Mucosa of rectum (tissue), 2 donors: ENCODE measurements at regions not wholly inside any gene's neighbourhood (a gene's known extent, or its start where the extent isn't known, plus 50 kb on each side); places are given as distances from the start of the nearest gene placed in this dataset.

Source experiments
- H3K27ac ChIP-seq, 2 donors: one replicate each; pipeline ENCODE4 v1.7.0; 2013; ENCODE audit warnings: inconsistent platforms in 2 of 2, low read depth in 2 of 2, low read length in 2 of 2
- H3K27me3 ChIP-seq, 2 donors: one replicate each; pipeline ENCODE4 v1.7.0; 2013; ENCODE audit warnings: low read length in 2 of 2; ENCODE audit not compliant: control insufficient read depth in 2 of 2, insufficient read depth in 2 of 2
- H3K36me3 ChIP-seq, 2 donors: one replicate each; pipeline ENCODE4 v1.7.0; 2013; ENCODE audit warnings: low read length in 2 of 2; ENCODE audit not compliant: control insufficient read depth in 2 of 2, insufficient read depth in 2 of 2
- H3K4me1 ChIP-seq, 2 donors: one replicate each; pipeline ENCODE4 v1.7.0; 2013; ENCODE audit warnings: low read length in 2 of 2, mild to moderate bottlenecking in 1 of 2; ENCODE audit not compliant: control insufficient read depth in 2 of 2, insufficient read depth in 2 of 2
- H3K4me3 ChIP-seq, 2 donors: one replicate each; pipeline ENCODE4 v1.7.0; 2013; ENCODE audit warnings: low read length in 2 of 2
- H3K9ac ChIP-seq, 2 donors: one replicate each; pipeline ENCODE4 v1.7.0; 2013; ENCODE audit warnings: low read length in 2 of 2, low read depth in 1 of 2, mild to moderate bottlenecking in 1 of 2
- H3K9me3 ChIP-seq, 2 donors: one replicate each; pipeline ENCODE4 v1.7.0; 2013; ENCODE audit warnings: low read length in 2 of 2; ENCODE audit not compliant: control insufficient read depth in 2 of 2
- donor health status: healthy.
- donor health status: Normal muscosa, but diverticular disease.

DNA sequence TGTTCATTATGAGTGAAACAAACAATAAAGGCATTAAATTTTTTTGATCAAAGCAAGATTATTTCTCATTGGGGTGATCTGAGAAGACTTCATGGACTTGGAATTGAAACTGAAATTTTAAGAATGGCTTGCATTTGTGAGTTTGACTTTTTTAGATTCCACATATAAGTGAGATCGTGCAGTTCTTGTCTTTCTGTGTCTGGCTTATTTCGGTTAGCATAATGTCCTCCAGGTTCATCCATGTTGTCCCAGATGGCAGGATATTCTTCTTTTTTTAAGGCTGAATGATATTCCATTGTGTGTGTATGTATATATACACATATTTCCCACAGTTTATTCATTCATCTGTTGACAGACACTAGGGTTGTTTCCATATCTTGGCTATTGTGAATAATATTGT, 716.5 kb downstream of the PRELID2 start:
- no peaks in the 10 kb centered on the region for H3K27me3 ChIP-seq
- H3K36me3 ChIP-seq = no peaks in the 10 kb centered on the region
- no peaks in the 10 kb centered on the region for H3K4me1 ChIP-seq
- H3K27ac ChIP-seq = no peak overlapping the region
- no peak overlapping the region for H3K4me3 ChIP-seq
- no peaks in the 10 kb centered on the region for H3K9me3 ChIP-seq
- no peak overlapping the region for H3K9ac ChIP-seq

GRCh38 chr5:145118127-145118526, 717.0 kb downstream of the PRELID2 start:
- no peaks in the 10 kb centered on the region for H3K4me1 ChIP-seq
- H3K9ac ChIP-seq = no peak overlapping the region
- H3K4me3 ChIP-seq = no peak overlapping the region
- H3K9me3 ChIP-seq = no peaks in the 10 kb centered on the region
- no peak overlapping the region for H3K27ac ChIP-seq
- H3K36me3 ChIP-seq = no peaks in the 10 kb centered on the region
- no peaks in the 10 kb centered on the region for H3K27me3 ChIP-seq

DNA sequence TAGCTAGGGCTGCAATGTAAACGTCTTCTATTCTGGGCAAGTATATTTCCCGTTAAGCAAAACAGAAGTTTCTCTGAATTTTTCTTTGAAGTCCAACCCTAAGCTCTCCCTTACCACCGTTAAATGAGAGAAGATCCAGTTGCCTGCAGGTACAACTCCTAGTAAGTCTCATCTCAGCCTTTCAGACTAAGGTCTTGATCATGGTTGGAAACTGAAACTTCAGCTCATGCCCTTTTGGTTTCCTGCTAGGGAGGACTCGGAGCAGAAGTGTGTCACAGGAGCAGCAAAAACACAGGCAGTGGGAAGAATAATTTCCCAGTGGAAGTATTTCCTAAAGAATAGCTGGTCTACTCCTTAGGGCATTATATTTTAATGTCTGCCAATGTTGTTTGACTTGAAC, 717.9 kb downstream of the PRELID2 start:
- Histone ChIP-seq H3K4me1 (no peaks in the 10 kb centered on the region), H3K27me3 (no peaks in the 10 kb centered on the region), H3K9ac (no peak overlapping the region), H3K27ac (no peak overlapping the region), H3K9me3 (no peaks in the 10 kb centered on the region), H3K4me3 (no peak overlapping the region), H3K36me3 (no peaks in the 10 kb centered on the region)

- Histone ChIP-seq H3K27ac (no peak overlapping the region), H3K36me3 (no peaks in the 10 kb centered on the region), H3K9ac (no peak overlapping the region), H3K4me1 (no peaks in the 10 kb centered on the region), H3K9me3 (no peaks in the 10 kb centered on the region), H3K27me3 (no peaks in the 10 kb centered on the region), H3K4me3 (no peak overlapping the region)
These were observed 723.7 kb downstream of the PRELID2 start for GRCh38 chr5:145111420-145111819.

- no peak overlapping the region for H3K9ac ChIP-seq
- H3K36me3 ChIP-seq = no peaks in the 10 kb centered on the region
- no peaks in the 10 kb centered on the region for H3K27me3 ChIP-seq
- no peak overlapping the region for H3K4me3 ChIP-seq
- H3K9me3 ChIP-seq = no peaks in the 10 kb centered on the region
- H3K4me1 ChIP-seq = no peaks in the 10 kb centered on the region
- H3K27ac ChIP-seq = no peak overlapping the region
These were observed 724.3 kb downstream of the PRELID2 start for GRCh38 chr5:145110834-145111233.

DNA sequence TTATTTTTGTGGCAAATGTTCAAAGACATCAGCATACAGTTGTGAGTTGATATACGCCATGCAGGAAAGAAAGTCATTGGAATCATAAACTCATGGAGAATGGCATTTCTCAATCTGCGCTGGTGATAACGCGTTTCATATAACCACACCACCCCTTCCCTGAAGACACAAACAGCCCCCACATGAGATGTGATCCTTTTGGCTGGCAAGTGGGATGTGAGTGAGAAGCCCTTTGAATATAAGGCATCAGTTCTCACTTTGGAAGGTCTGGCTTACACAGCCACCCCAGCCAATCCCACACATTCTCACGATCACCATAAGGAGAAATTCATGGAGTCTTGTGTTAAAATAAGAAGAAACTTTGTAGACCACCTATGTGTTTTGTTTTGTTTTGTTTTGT, 725.0 kb downstream of the PRELID2 start:
- Histone ChIP-seq H3K27me3 (no peaks in the 10 kb centered on the region), H3K9ac (no peak overlapping the region), H3K9me3 (no peaks in the 10 kb centered on the region), H3K27ac (no peak overlapping the region), H3K4me1 (no peaks in the 10 kb centered on the region), H3K4me3 (no peak overlapping the region), H3K36me3 (no peaks in the 10 kb centered on the region)

GRCh38 chr5:145105384-145105783, 729.8 kb downstream of the PRELID2 start:
- Histone ChIP-seq H3K27ac (no peak overlapping the region), H3K36me3 (no peaks in the 10 kb centered on the region), H3K9ac (no peak overlapping the region), H3K4me3 (no peak overlapping the region), H3K9me3 (no peaks in the 10 kb centered on the region), H3K27me3 (no peaks in the 10 kb centered on the region), H3K4me1 (no peaks in the 10 kb centered on the region)

DNA sequence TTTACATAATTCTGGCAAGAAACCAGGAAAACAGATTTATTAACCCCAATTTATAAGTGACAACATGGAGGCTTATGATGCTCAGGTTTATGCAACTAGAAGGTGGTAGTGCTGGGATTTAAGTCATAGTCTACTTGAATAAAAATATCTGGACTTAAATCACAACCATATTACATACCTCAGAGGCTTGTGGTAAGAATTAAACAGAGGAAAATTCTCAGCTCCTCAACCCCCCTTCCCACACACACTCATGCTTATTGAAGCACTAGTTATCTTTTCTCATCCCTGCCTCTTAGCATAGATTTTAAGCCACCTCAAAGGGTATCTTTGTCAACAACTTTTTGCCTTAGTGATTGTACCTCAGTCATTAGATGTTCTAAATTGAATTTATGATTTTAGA, 731.0 kb downstream of the PRELID2 start:
- Histone ChIP-seq H3K4me3 (no peak overlapping the region), H3K9ac (no peak overlapping the region), H3K27ac (no peak overlapping the region), H3K9me3 (no peaks in the 10 kb centered on the region), H3K4me1 (no peaks in the 10 kb centered on the region), H3K27me3 (no peaks in the 10 kb centered on the region), H3K36me3 (no peaks in the 10 kb centered on the region)

DNA sequence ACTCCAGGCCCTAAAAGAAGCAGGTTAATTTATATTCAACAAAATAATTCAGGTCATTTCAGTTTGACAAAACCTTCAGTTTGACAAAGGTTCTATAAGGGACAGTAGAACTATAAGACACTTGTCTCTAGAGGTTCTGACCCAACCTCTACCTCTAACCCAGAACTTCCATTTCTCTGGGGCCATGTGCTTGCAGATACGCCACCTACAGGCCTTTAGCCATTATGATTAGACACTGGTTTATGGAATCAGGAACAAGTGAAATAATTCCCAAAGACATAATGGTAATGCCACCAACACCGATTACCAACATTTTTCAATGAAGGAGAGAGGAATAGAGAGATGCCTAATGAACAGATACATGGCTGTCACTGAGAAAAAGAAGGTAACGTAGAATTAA, 733.9 kb downstream of the PRELID2 start:
- no peak overlapping the region for H3K9ac ChIP-seq
- H3K27me3 ChIP-seq = no peaks in the 10 kb centered on the region

DNA sequence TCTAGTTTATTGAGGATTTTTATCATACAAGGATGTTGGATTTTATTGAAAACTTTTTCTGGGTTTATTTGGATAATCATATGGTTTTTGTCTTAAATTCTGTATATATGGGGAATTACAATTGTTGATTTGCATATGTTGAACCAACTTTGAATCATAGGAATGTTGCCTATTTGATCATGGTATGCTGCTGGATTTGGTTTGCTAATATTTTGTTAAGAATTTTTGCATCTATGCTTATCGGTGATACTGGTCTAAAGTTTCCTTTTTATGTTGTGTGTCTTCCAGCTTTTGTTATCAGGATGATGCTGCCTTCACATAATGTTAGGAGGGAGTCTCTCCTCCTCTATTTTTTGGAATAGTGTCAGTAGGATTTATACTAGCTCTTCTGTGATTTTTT, 745.0 kb downstream of the PRELID2 start:
- Histone ChIP-seq H3K9ac (no peak overlapping the region), H3K36me3 (no peaks in the 10 kb centered on the region), H3K4me3 (no peak overlapping the region), H3K27me3 (no peaks in the 10 kb centered on the region), H3K9me3 (no peaks in the 10 kb centered on the region), H3K4me1 (no peaks in the 10 kb centered on the region), H3K27ac (no peak overlapping the region)

More for the DNA sequence above, 733.9 kb downstream of the PRELID2 start:
- no peak overlapping the region for H3K4me3 ChIP-seq
- H3K4me1 ChIP-seq = no peaks in the 10 kb centered on the region
- H3K27ac ChIP-seq = no peak overlapping the region
- H3K36me3 ChIP-seq = no peaks in the 10 kb centered on the region
- no peaks in the 10 kb centered on the region for H3K9me3 ChIP-seq

DNA sequence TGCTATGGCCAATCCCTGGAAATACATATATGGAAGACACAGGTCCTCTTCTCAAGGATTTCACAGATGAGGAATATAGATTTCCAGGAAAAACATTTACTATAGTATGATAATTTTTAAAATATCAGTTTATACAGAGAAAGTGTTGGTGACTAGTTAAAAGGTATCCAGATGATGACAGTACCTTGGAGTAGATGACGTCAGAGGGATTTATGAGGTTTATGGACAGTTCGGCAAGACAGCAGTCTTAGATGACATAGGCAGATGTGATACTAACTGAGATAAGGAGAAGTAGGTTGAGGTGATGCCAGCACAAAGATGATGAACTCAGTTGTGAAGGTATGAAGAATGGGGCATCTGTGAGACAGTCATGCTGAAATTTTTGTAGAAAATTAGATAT, 750.3 kb downstream of the PRELID2 start:
- no peaks in the 10 kb centered on the region for H3K9me3 ChIP-seq
- H3K36me3 ChIP-seq = no peaks in the 10 kb centered on the region
- no peaks in the 10 kb centered on the region for H3K4me1 ChIP-seq
- H3K9ac ChIP-seq = no peak overlapping the region
- H3K27me3 ChIP-seq = no peaks in the 10 kb centered on the region
- no peak overlapping the region for H3K27ac ChIP-seq
- H3K4me3 ChIP-seq = no peak overlapping the region
